Thymus (tissue), 11 donors: ENCODE measurements at regions not wholly inside any gene's neighbourhood (a gene's known extent, or its start where the extent isn't known, plus 50 kb on each side); places are given as distances from the start of the nearest gene placed in this dataset.

Experiments
- DNase-seq, 9 donors: peaks; one replicate each; pipeline ENCODE4 v3.0.0-alpha.2; 2013; ENCODE audit warnings: low spot score in 9 of 9, low read depth in 6 of 9, missing footprints in 1 of 9
- H3K27ac ChIP-seq, 2 donors: one replicate each; pipeline ENCODE4 v1.5.1; 2013; ENCODE audit warnings: control low read depth in 1 of 2, low read depth in 1 of 2, low read length in 1 of 2, mild to moderate bottlenecking in 1 of 2, moderate library complexity in 1 of 2
- H3K27me3 ChIP-seq, 2 donors: one replicate each; pipeline ENCODE4 v1.5.1; 2013; ENCODE audit warnings: low read length in 1 of 2; ENCODE audit not compliant: control insufficient read depth in 2 of 2, insufficient read depth in 1 of 2
- H3K36me3 ChIP-seq, 2 donors: one replicate each; pipeline ENCODE4 v1.5.1; 2013; ENCODE audit warnings: low read length in 1 of 2, mild to moderate bottlenecking in 1 of 2, moderate library complexity in 1 of 2; ENCODE audit not compliant: control insufficient read depth in 2 of 2, insufficient read depth in 2 of 2
- H3K4me1 ChIP-seq, 2 donors: one replicate each; pipeline ENCODE4 v1.5.1; 2013; ENCODE audit warnings: low read length in 2 of 2; ENCODE audit not compliant: control insufficient read depth in 2 of 2, insufficient read depth in 2 of 2
- H3K4me3 ChIP-seq, 2 donors: one replicate each; pipeline ENCODE4 v1.5.1; 2013; ENCODE audit warnings: low read length in 2 of 2, control low read depth in 1 of 2, mild to moderate bottlenecking in 1 of 2
- H3K9me3 ChIP-seq, 2 donors: one replicate each; pipeline ENCODE4 v1.5.1; 2013; ENCODE audit warnings: low read length in 1 of 2, mild to moderate bottlenecking in 1 of 2; ENCODE audit not compliant: control insufficient read depth in 2 of 2, insufficient read depth in 1 of 2
- WGBS: extraction: QIAGEN DNeasy Blood & Tissue Kit; methylation state at CpG from one replicate; pipeline ENCODE4 v1.1.7; 2013; 5-methylcytosine and 5-hydroxymethylcytosine counted together
- donor health status: healthy.

DNA sequence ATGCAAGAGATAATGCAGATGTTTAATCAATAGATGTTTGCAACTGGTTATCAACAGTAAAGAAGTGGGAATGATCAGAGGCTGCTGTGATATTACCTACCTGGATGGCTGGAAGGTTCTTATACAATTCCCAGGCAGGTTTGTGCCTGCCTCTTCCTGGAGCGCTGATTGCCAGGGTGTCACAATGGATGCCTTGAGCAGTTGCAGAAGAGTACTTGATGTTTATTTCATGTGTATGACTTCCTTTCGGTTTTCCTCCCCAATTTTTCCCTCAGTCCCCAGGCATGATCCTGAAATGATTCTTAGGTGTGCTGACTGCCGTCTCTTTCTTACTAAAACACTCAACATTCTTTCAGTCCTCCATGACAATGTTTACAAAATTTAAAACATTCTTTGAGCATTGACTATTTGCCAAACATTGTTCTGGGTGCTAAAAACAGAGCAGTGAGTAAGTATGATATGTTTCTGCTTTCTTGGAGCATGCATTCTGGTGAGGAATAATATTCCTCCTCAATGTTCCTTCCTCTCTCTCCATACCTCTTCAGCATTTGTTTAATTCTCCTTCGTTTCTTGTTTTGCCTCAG is 416.6 kb upstream of the TRIB2 start:
- no peaks in the 10 kb centered on the region for H3K27me3 ChIP-seq
- peaks cover 13 to 31% of the 10 kb centered on the region in 2 donors for H3K4me1 ChIP-seq
- no peak overlapping the region for H3K27ac ChIP-seq
- no peak for DNase-seq
- no peak overlapping the region for H3K4me3 ChIP-seq
- no peaks in the 10 kb centered on the region for H3K9me3 ChIP-seq
- 93% methylated on average over 4 of the region's 4 CpGs for WGBS
- H3K36me3 ChIP-seq, result no peaks in the 10 kb centered on the region

DNA sequence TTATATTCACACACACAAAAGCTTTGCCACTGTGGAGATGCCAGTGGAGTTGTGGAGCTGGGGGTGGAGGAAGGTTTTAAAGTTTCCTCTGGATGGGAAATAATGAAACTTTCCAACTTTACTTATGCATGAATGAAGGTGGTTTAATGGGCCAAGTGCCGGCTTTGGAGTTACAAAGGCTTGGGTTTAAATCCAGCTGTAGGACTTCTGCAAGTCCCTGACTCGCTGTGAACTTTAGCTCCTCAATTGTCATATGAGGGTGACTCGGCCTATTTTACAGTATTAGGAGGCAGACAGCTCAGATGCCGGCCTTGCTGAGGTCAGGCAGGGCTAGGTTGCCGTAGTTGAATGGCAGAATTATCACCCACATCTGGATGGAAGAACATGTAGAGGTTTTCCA is 415.8 kb upstream of the TRIB2 start:
- DNase-seq, result no peak
- Histone ChIP-seq H3K27ac (no peak overlapping the region), H3K36me3 (no peaks in the 10 kb centered on the region), H3K4me3 (no peak overlapping the region), H3K4me1 (peaks cover 13 to 30% of the 10 kb centered on the region in 2 donors), H3K27me3 (no peaks in the 10 kb centered on the region), H3K9me3 (no peaks in the 10 kb centered on the region)
- 96% methylated on average over 5 of the region's 5 CpGs for WGBS

DNA sequence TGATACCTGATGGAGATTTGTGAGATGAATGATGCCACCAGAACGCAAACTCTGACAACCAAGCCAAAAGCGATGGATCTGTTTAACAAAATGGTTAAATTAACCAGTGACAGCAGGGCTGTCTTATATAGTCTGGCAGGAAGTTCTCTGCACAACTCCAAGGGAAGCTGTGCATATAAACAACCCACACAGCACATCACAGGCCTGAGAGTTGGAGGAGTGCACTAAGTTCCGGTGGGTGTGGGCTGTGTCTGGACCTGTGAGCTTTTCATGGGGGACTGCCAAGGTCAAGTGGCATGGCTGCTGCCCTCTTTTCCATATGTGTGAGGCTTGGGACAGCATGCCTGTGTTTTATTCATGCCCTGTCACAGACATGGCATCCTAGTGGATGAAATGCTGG is 414.6 kb upstream of the TRIB2 start:
- Histone ChIP-seq H3K4me3 (no peak overlapping the region), H3K36me3 (no peaks in the 10 kb centered on the region), H3K4me1 (peaks cover 9 to 24% of the 10 kb centered on the region in 2 donors), H3K27ac (peak overlapping the region; percentile 20 to 64), H3K27me3 (no peaks in the 10 kb centered on the region), H3K9me3 (no peaks in the 10 kb centered on the region)
- peak in 5 of 9 donors; percentile 28 to 71 (median 40) for DNase-seq
- WGBS, result 80% methylated on average over 3 of the region's 3 CpGs

DNA sequence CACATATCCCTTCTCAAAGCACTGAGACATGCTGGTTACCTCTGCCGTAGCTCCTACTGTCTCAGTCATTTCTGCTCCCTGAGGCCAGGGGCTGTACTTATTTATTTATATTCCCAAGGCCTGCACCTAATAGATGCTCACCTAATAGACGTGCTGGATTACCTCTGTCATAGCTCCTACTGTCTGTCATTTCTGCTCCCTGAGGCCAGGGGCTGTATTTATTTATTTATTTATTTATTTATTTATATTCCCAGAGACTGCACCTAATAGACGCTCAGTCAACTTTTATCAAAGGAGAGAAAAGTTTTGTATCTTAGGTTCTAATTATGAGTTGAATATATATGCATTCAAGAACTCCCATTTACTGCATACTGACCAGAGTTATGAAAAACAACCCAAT is 414.0 kb upstream of the TRIB2 start:
- Histone ChIP-seq H3K27me3 (no peaks in the 10 kb centered on the region), H3K27ac (no peak overlapping the region), H3K36me3 (no peaks in the 10 kb centered on the region)

DNA sequence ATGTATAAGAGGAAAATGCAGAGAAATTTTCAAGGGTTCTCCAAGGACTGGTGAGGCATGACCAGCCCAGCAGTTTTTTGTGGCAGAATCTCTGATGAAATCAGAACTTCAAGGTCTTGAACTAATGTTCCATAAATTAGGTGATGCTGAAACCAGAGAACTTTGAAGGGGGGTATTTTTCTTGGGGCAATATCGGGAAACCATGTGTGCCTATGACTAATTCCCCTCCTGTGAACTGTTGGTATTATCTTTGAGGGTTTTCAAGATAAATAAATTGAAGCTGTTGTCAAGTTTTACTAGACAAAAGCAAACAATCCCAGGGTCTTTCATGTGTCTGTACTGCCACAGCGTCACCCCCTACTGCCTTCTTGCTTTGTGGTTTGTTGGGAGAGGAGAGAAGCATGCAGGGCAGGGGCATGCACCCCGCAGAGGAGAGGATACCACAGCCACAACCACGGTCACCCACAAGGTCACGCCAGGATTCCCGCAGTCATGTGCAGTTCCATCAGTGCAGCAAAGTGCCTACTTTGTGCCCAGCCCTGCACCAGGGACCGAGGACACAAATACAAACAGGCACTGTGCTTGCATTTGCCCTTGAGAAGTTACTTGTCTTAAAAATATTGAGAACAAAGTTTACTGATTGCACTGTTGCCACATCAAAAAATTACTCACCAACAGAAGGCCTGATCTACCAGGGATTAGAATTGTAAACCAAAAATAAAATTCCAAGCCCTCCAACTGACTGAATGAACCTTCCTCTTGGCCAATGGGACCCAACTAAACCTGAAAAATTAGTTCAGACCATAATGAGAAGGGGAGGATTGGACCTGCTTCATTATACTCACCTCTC is 413.3 kb upstream of the TRIB2 start:
- H3K27ac ChIP-seq, result no peak overlapping the region
- no peaks in the 10 kb centered on the region for H3K36me3 ChIP-seq
- no peak overlapping the region for H3K4me3 ChIP-seq
- 19% methylated on average over 7 of the region's 7 CpGs for WGBS
- H3K9me3 ChIP-seq, result no peaks in the 10 kb centered on the region
- DNase-seq, result peak in 4 of 9 donors; percentile 19 to 66 (median 32)
- H3K27me3 ChIP-seq, result no peaks in the 10 kb centered on the region
- H3K4me1 ChIP-seq, result peaks cover 9 to 24% of the 10 kb centered on the region in 2 donors

More for the DNA sequence above, 414.0 kb upstream of the TRIB2 start:
- WGBS, result 98% methylated on average over 3 of the region's 3 CpGs
- no peak overlapping the region for H3K4me3 ChIP-seq
- peaks cover 9 to 24% of the 10 kb centered on the region in 2 donors for H3K4me1 ChIP-seq
- no peaks in the 10 kb centered on the region for H3K9me3 ChIP-seq
- no peak for DNase-seq

DNA sequence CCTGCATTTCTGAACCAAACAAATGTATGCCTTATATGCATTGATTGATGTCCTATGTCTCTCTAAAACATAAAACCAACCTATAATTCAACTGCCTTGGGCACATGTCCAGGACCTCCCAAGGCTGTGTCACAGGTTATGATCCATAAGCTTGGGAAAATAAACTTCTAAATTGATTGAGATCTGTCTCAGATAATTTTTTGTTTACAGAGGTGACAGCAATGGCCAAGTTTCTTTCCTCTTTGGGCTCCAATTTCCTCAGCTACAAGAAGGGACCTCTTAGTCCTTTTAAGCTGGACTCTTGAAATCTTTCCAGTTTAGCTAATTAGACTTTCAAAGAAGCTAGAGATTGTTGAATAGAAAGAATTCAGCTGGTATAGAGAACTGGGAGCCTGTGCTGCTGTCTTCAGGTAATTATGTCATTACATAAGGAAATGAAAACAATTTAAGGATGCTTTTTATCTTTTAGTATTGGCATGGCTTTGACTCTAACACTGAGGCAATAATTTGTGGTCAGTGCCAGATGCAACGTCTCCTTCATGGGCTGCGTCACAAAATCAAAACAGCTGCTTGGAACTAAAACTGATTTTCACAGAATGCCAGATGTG is 412.1 kb upstream of the TRIB2 start:
- Histone ChIP-seq H3K27me3 (no peaks in the 10 kb centered on the region), H3K27ac (no peak overlapping the region), H3K4me3 (no peak overlapping the region), H3K36me3 (no peaks in the 10 kb centered on the region), H3K4me1 (peaks cover 9 to 24% of the 10 kb centered on the region in 2 donors), H3K9me3 (no peaks in the 10 kb centered on the region)
- 57% methylated on average over 2 of the region's 2 CpGs for WGBS
- no peak for DNase-seq

DNA sequence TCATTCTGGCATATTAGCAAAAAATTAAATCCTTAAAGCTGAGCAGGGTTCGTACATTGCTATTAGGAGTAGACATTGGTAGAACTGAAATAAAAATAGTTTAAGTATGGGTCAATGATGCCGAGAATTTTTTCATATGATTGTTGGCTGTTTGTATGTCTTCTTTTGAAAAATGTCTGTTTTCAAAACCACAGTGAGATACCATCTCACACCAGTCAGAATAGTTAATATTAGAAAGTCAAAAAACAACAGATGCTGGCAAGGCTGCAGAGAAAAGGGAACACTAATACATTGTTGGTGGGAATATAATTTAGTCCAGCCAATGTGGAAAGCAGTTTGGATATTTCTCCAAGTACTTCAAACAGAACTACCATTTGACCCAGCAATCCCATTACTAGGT is 410.8 kb upstream of the TRIB2 start:
- no peaks in the 10 kb centered on the region for H3K27me3 ChIP-seq
- H3K4me3 ChIP-seq, result no peak overlapping the region
- no peaks in the 10 kb centered on the region for H3K36me3 ChIP-seq
- H3K9me3 ChIP-seq, result no peaks in the 10 kb centered on the region
- H3K4me1 ChIP-seq, result peaks cover 11 to 24% of the 10 kb centered on the region in 2 donors
- 71% methylated on average over 2 of the region's 2 CpGs for WGBS
- H3K27ac ChIP-seq, result no peak overlapping the region
- no peak for DNase-seq

DNA sequence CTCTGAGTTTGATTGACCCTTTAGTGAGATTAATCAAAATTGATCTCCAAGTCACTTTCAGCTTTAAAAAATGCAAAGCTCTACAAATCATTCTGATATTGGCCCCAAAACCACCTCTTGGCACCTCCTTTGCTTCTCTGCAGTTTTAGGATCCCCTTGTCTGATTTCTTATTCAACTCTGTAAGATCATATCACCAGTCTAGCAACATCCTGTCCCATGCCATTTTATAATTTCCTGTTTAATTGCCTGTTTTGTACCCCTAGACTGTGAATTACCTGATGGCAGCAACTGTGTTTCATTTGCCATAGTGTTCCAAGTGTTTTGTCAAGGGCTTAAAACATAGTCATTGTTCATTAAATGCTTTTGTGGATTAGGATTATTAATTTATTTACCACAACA is 406.3 kb upstream of the TRIB2 start:
- H3K27ac ChIP-seq, result no peak overlapping the region
- DNase-seq, result no peak
- H3K27me3 ChIP-seq, result no peaks in the 10 kb centered on the region
- H3K9me3 ChIP-seq, result no peaks in the 10 kb centered on the region
- peaks cover 2 to 8% of the 10 kb centered on the region in 2 donors for H3K4me1 ChIP-seq
- no peak overlapping the region for H3K4me3 ChIP-seq
- H3K36me3 ChIP-seq, result no peaks in the 10 kb centered on the region

DNA sequence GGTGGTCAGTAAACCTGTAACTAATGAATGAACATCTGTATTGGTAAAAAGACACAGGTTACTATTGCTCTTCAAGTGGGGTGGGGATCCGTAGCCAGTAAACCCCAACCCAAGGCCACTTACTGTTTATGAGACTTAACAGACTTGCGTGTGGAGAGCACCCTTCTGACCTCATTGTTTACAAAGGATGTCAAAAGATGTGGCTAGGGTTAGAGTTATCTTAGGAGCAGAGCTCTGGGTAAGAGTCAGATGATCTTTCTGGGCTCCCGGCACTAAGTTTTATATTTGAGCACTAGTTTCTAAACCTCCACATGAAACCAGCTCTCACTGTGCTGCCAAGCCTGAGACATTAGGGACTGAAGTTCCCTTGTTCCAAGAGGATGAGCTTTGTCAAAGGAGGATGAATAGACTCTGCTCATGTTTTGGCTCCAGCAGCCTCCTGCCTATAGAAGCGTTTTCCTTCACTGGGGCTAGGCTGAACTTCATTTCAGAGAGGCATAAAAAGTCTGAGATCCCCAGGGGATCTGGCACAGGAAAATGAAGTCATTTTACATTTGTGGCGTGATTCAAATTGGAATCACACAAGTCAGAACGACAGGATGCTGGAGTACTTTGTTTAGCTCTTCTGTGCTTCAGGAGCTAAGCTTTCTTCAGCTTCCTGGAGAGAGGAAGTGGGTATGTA is 403.1 kb upstream of the TRIB2 start:
- H3K27ac ChIP-seq, result no peak overlapping the region
- DNase-seq, result no peak
- H3K9me3 ChIP-seq, result no peaks in the 10 kb centered on the region
- H3K4me3 ChIP-seq, result no peak overlapping the region
- H3K27me3 ChIP-seq, result no peaks in the 10 kb centered on the region
- peaks cover 2 to 8% of the 10 kb centered on the region in 2 donors for H3K4me1 ChIP-seq
- WGBS, result 85% methylated on average over 6 of the region's 6 CpGs
- no peaks in the 10 kb centered on the region for H3K36me3 ChIP-seq
